Activated naive CD8-positive, alpha-beta T cell treated with anti-CD3 and anti-CD28 coated beads, Interleukin-2, amount 10 ng/mL, durations not matched to agents 7 days and 5 days (primary cell): ENCODE measurements at regions not wholly inside any gene's neighbourhood (a gene's known extent, or its start where the extent isn't known, plus 50 kb on each side); places are given as distances from the start of the nearest gene placed in this dataset.

ENCODE experiments used
- ATAC-seq: fragments of 150-1000 bp; cut with Tn5 transposase; one replicate; pipeline ENCODE4 v1.10.0; 2021; ENCODE audit warnings: low read depth, moderate library complexity
- POLR2A ChIA-PET: fragments of 350-600 bp; sonication (Branson Sonifier 250); formaldehyde crosslinking; loops from one replicate; lab custom pipeline; 2021; ENCODE audit warnings: antibody characterized with exemption; lab: Charles Lee
- DNase-seq: peaks from one replicate; pipeline ENCODE4 v3.0.0; 2021
- H3K27ac Mint-ChIP-seq: one replicate; pipeline ENCODE4 v1.8.0; 2022; ENCODE audit warnings: mild to moderate bottlenecking, mixed read lengths
- H3K27me3 Mint-ChIP-seq: one replicate; pipeline ENCODE4 v1.8.0; 2022; ENCODE audit warnings: mild to moderate bottlenecking, moderate library complexity, mixed read lengths
- H3K36me3 Mint-ChIP-seq: one replicate; pipeline ENCODE4 v1.8.0; 2021; ENCODE audit warnings: mild to moderate bottlenecking, mixed read lengths
- H3K4me1 Mint-ChIP-seq: one replicate; pipeline ENCODE4 v1.8.0; 2021; ENCODE audit warnings: mixed read lengths
- H3K4me3 Mint-ChIP-seq: one replicate; pipeline ENCODE4 v1.8.0; 2022; ENCODE audit warnings: mild to moderate bottlenecking, moderate library complexity, mixed read lengths
- H3K9me3 Mint-ChIP-seq: one replicate; pipeline ENCODE4 v1.8.0; 2021; ENCODE audit warnings: mixed read lengths

DNA sequence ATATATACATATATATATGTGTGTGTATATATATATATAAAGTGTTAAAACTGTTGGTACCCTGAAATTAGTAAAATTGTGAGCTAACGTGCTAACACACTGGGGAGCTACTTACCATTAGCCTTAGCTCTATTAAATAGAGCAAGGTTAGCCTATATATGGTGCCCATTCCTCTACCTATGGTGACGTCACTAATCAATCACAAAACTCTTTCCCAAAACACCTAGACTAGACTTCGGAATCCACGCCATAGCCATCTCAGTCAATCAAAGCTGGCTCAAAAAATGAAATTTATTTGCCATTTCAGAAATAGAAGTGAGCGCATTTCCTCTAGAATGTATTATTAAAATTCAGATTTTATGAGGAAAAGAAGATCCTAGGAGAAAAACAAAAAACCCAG is 229.0 kb upstream of the TENM3 start:
- POLR2A ChIA-PET = no interaction called here
- no peaks in the 10 kb centered on the region for H3K9me3 Mint-ChIP-seq
- no peak overlapping the region for H3K27ac Mint-ChIP-seq
- H3K36me3 Mint-ChIP-seq = no peaks in the 10 kb centered on the region
- ATAC-seq (no peak), DNase-seq (no peak)
- no peak overlapping the region for H3K4me3 Mint-ChIP-seq
- no peaks in the 10 kb centered on the region for H3K4me1 Mint-ChIP-seq
- H3K27me3 Mint-ChIP-seq = no peaks in the 10 kb centered on the region

DNA sequence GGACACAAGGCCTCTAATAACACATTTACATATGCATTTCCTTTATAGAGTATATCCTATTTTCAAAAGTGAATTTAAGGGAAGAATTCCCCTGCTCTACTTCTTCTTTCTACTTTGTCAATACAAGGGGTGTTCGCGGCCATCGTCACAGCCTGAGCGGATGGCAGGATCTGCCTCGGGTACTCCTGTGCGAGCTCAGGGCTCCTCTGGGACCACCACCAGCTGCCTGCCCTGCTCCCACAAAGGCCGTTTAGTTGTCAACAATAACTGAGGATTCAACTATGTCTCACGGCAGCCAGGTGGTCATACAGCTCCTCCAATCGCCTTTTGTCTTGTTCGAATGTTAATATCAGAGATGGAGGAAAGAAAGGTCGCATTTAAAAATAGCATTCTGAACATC is 228.2 kb upstream of the TENM3 start:
- H3K27me3 Mint-ChIP-seq = no peaks in the 10 kb centered on the region
- DNase-seq = no peak
- H3K4me1 Mint-ChIP-seq = no peaks in the 10 kb centered on the region
- H3K9me3 Mint-ChIP-seq = no peaks in the 10 kb centered on the region
- H3K4me3 Mint-ChIP-seq = no peak overlapping the region
- H3K27ac Mint-ChIP-seq = no peak overlapping the region
- POLR2A ChIA-PET = no interaction called here
- ATAC-seq = no peak
- H3K36me3 Mint-ChIP-seq = no peaks in the 10 kb centered on the region

DNA sequence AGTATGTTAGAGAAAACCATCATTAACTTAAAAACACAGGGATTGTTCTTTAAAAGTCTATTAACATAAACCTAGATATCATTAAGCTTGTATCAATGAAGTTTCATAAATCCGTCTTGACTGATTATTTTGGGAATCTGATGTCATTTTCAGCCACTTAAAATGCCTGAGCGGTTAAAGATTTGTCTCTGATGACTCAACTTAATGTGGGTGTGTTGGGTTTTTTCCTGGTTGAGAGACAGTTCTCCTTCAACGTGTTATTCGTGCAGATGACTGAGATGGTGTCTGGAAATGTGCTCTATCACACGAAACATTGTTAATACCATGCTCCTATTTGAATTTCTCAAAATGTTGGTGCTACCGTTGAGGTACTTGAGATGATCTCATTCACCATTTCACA is 227.3 kb upstream of the TENM3 start:
- Mint-ChIP-seq H3K27me3 (no peaks in the 10 kb centered on the region), H3K27ac (no peak overlapping the region), H3K36me3 (no peaks in the 10 kb centered on the region), H3K9me3 (no peaks in the 10 kb centered on the region), H3K4me3 (no peak overlapping the region), H3K4me1 (no peaks in the 10 kb centered on the region)
- ATAC-seq (no peak), DNase-seq (no peak)
- POLR2A ChIA-PET = no interaction called here

DNA sequence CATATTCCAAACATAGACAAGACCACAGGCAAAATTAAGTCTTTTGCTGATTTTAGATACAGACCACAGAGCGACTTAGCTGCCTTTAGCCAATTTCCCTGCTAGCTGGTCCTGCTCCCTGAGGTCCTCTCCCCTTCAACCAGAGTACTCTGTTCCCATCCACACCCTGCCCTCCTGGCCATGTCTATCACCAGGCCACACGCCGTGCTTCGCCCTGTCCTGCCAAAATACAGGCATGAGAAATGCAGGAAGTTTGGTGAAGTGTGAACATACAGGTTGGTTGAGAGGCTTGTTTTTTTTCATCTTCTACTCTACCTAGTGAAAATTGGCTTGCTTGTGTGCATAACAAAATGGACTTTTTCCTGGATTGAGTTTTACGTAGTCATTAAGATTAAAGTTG is 226.2 kb upstream of the TENM3 start:
- POLR2A ChIA-PET = no interaction called here
- Mint-ChIP-seq H3K36me3 (no peaks in the 10 kb centered on the region), H3K27ac (no peak overlapping the region), H3K4me1 (no peaks in the 10 kb centered on the region), H3K27me3 (no peaks in the 10 kb centered on the region), H3K4me3 (no peak overlapping the region), H3K9me3 (no peaks in the 10 kb centered on the region)
- ATAC-seq = no peak
- DNase-seq = no peak

DNA sequence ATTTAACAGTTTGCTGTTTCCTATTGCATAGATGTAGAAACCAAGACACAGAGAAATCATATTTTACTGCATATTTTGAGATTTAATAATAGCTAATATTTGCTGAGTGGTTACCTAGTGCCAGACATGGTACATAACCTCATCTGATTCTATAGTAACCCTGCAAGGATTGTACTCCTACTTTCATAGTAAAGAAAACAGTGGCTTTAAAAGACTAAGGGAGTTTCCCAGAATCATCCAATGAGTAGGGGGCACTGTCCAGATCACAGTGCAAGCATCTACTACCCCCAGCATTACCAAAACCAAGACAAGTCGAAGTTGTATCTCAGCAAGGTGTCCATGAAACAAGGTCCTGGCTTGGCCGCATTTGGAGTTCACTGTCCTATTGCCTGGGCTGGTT is 224.5 kb upstream of the TENM3 start:
- DNase-seq (no peak), ATAC-seq (no peak)
- H3K27ac Mint-ChIP-seq = no peak overlapping the region
- H3K9me3 Mint-ChIP-seq = no peaks in the 10 kb centered on the region
- H3K4me1 Mint-ChIP-seq = no peaks in the 10 kb centered on the region
- no peaks in the 10 kb centered on the region for H3K36me3 Mint-ChIP-seq
- POLR2A ChIA-PET = interaction anchor here (0.7 kb wide), 1 partner anchor 125 kb away, joined by 3 read pairs; no protein-coding TSS in a partner anchor
- H3K27me3 Mint-ChIP-seq = no peaks in the 10 kb centered on the region
- H3K4me3 Mint-ChIP-seq = no peak overlapping the region

DNA sequence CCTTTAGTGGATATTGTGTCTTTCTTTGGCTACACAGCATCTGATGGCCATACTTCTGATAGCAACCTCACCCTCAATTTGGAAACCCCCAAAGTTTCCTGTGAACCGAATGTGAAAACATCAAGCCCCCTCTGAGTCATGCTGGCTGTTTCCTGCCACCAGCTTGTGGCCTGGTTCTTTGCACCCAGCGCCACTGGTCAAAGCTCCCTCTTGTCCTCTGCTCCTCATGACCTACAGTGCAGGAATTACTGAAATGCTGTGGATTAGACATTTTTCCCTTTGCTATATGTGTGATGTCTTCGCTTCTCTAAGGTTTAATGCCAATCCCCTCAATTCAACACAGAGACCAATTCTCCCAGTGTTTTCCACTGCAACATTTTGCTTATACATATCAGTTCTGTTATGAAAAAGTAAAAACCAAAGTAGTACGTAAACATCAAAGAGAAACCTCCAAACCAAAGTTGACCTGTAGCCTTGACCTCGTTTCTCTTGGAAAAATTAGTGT is 224.0 kb upstream of the TENM3 start:
- no peaks in the 10 kb centered on the region for H3K9me3 Mint-ChIP-seq
- no peaks in the 10 kb centered on the region for H3K4me1 Mint-ChIP-seq
- no peak overlapping the region for H3K4me3 Mint-ChIP-seq
- H3K27ac Mint-ChIP-seq = no peak overlapping the region
- no peaks in the 10 kb centered on the region for H3K27me3 Mint-ChIP-seq
- POLR2A ChIA-PET = no interaction called here
- no peaks in the 10 kb centered on the region for H3K36me3 Mint-ChIP-seq
- DNase-seq = no peak
- no peak for ATAC-seq

DNA sequence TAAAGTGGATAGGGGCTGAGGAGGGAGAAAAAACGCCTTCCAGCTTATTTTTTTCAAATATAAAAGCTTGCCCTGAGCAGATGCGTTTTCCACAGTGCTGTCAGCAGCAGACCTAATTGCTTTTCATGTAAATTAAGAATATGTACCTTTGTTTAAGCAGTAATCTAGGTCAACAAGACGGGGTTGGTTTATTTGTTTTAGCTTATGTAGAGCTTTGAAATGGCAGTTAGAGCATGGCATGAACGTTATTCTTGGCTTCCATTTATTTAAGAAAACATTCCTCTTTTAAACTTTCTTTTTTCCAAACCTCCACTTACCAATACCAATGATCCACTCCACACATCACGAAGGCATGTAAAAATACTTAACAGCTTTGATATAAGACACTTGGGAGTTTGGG is 220.3 kb upstream of the TENM3 start:
- POLR2A ChIA-PET = no interaction called here
- DNase-seq (no peak), ATAC-seq (no peak)
- Mint-ChIP-seq H3K27me3 (no peaks in the 10 kb centered on the region), H3K27ac (no peak overlapping the region), H3K36me3 (no peaks in the 10 kb centered on the region), H3K9me3 (peaks cover 2% of the 10 kb centered on the region), H3K4me1 (no peaks in the 10 kb centered on the region), H3K4me3 (no peak overlapping the region)

DNA sequence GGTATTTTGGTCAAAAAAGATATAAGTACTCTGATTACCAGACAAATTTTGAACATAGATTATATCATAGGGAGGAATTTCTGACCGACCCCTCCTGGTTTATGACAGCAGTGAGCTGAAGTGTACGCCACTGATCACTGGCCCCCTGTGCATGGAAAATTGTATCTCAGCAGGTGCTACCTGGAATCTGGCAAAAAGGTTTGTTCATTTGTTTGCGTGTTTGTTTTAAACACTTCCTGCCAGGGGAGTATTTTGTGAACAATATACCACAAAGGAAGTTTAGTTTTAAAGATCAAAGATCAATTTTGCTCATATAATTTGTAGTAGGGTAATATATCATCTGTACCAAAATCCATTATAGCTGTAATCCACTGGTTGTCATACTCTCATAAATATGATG is 219.7 kb upstream of the TENM3 start:
- Mint-ChIP-seq H3K4me3 (no peak overlapping the region), H3K4me1 (no peaks in the 10 kb centered on the region), H3K9me3 (peaks cover 2% of the 10 kb centered on the region), H3K36me3 (no peaks in the 10 kb centered on the region), H3K27me3 (no peaks in the 10 kb centered on the region), H3K27ac (no peak overlapping the region)
- POLR2A ChIA-PET = no interaction called here
- ATAC-seq = no peak
- DNase-seq = no peak

DNA sequence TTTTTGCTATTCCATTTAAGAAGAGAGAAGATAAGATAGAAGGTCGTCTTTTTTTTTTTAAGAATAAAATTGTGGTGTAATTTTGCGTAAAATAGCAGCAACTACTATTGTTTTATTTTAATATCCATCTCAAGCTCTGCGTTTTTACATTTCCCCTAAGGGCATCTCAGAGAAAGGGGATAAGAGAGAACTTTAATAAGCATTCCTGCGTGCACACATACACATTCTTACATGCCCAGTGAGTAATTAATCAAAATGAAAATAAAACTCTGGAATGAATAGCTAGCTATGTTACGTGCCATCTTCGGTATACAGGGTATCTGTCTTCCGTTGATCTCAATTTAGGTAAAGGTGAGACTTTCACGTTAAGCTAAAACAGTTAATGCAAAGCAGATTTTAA is 200.3 kb upstream of the TENM3 start:
- Mint-ChIP-seq H3K4me3 (no peak overlapping the region), H3K4me1 (no peaks in the 10 kb centered on the region), H3K36me3 (no peaks in the 10 kb centered on the region), H3K27me3 (no peaks in the 10 kb centered on the region), H3K27ac (no peak overlapping the region), H3K9me3 (no peaks in the 10 kb centered on the region)
- no peak for DNase-seq
- ATAC-seq = no peak
- POLR2A ChIA-PET = no interaction called here

DNA sequence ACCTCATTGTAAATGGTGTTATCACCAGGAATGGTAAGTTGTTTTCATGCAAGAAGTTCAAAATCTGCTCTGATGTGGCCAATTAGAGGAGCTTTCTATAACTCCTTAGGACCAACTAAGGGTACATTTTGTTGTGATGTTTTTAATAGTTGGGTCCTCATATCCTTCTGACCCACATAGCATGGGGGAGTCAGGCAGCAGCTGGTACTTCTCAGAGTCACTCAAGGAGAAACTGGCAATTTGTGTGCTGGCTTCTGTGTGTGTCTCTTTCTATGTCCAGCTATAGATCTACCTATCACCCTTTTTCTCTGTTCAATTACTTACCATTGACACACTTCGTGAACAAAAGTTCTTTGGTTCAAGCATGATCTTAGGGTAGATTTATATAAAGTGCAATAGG is 194.3 kb upstream of the TENM3 start:
- Mint-ChIP-seq H3K27me3 (no peaks in the 10 kb centered on the region), H3K4me3 (no peak overlapping the region), H3K36me3 (no peaks in the 10 kb centered on the region), H3K4me1 (no peaks in the 10 kb centered on the region), H3K27ac (no peak overlapping the region), H3K9me3 (peaks cover 1% of the 10 kb centered on the region)
- POLR2A ChIA-PET = no interaction called here
- ATAC-seq (no peak), DNase-seq (no peak)

DNA sequence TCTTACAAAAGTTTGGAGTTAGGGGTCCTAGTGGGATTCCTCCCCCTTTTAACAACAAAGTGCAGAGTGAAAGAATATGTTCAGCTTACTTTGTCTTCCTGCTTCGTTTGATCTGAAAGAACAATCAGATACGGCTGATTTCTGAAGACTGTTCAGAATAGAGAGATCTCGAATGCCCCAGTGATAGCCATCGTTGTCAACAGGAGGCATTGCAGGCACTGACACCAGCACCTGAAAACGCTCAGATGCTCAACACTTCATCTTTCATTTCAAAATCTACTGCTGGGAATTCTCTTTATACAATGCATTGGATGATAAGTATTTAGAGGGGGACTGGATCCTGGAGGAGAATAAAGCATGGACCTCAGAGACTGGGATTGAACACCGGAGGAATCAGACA is 186.3 kb upstream of the TENM3 start:
- Mint-ChIP-seq H3K36me3 (no peaks in the 10 kb centered on the region), H3K27me3 (no peaks in the 10 kb centered on the region), H3K4me3 (no peak overlapping the region), H3K4me1 (no peaks in the 10 kb centered on the region), H3K9me3 (no peaks in the 10 kb centered on the region), H3K27ac (no peak overlapping the region)
- ATAC-seq = no peak
- POLR2A ChIA-PET = no interaction called here
- no peak for DNase-seq

DNA sequence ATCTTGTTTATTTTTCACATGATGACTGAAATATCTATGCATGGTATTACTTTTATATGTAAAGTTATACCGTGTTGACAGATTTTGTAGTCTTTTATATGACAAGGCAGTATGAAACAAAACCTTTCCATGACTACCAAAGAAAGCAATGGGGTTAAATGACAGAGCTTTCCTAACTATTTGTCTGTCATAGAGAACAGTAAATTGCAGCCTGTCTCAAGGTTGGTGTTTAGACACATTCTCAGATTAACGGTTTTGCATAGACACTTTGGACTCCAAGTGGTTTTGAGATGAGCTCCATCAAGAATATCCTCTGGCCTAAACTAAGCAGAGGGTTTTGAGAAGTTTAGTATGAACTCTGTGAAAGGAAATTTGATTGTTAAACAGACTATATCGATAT is 180.7 kb upstream of the TENM3 start:
- H3K27me3 Mint-ChIP-seq = no peaks in the 10 kb centered on the region
- no peak overlapping the region for H3K4me3 Mint-ChIP-seq
- ATAC-seq = no peak
- H3K36me3 Mint-ChIP-seq = no peaks in the 10 kb centered on the region
- POLR2A ChIA-PET = no interaction called here
- no peak overlapping the region for H3K27ac Mint-ChIP-seq
- peaks cover 2% of the 10 kb centered on the region for H3K9me3 Mint-ChIP-seq
- DNase-seq = no peak
- no peaks in the 10 kb centered on the region for H3K4me1 Mint-ChIP-seq

DNA sequence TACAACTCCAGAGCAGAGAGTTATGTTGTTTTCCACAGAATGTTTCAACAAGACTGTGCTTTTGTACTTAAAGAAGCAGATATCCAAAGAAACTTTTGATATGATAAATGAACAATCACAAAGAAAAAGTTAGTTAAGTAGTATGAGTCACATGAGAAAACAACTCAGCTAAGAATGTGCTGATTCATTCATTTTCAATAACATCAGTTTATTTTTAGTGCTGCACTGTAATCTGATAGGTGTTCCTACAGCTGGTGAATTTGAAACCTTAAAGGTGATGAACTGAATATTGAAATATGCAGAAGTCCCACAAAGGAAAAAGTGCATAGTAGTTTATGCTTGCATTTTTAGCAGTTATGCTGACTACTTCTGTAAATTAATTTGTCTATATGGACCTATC is 180.3 kb upstream of the TENM3 start:
- no peaks in the 10 kb centered on the region for H3K27me3 Mint-ChIP-seq
- no peak for DNase-seq
- ATAC-seq = no peak
- peaks cover 2% of the 10 kb centered on the region for H3K9me3 Mint-ChIP-seq
- no peaks in the 10 kb centered on the region for H3K36me3 Mint-ChIP-seq
- POLR2A ChIA-PET = no interaction called here
- no peaks in the 10 kb centered on the region for H3K4me1 Mint-ChIP-seq
- H3K4me3 Mint-ChIP-seq = no peak overlapping the region
- H3K27ac Mint-ChIP-seq = no peak overlapping the region

DNA sequence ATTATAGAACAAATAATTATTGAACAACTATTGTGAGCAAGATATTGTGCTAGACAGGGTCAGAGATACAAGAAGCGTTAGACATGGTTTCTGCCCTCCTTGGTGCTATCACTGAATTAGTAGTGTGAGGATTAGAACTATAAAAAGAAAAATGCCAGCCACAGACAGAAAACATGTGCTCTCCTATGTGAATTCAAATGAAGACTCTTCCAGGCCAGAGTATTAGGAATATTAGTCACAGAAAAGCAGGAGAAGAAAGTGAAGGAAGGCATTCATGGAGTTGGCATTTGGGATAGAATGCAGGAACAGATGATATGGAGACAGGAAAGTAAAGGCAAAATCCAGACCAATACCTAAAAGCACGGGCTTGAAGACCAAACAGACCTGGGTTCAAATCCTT is 179.6 kb upstream of the TENM3 start:
- POLR2A ChIA-PET = no interaction called here
- Mint-ChIP-seq H3K9me3 (peaks cover 2% of the 10 kb centered on the region), H3K4me1 (no peaks in the 10 kb centered on the region), H3K4me3 (no peak overlapping the region), H3K27ac (no peak overlapping the region), H3K27me3 (no peaks in the 10 kb centered on the region), H3K36me3 (no peaks in the 10 kb centered on the region)
- ATAC-seq (no peak), DNase-seq (no peak)

DNA sequence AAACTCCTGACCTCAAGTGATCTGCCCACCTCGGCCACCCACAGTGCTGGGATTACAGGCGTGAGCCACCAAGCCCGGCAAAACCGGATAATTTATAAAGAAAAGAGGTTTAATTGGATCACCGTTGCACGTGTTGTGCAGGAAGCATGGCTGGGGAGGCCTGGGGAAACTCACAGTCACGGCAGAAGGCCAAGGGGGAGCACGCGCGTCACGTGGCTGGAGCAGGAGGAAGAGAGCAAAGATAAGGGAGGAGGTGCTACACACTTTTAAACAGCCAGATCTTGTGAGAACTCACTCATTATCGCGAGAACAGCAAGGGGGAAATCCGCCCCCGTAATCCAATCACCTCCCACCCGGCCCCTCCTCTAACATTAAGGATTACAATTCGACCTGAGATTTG is 177.9 kb upstream of the TENM3 start:
- Mint-ChIP-seq H3K9me3 (peaks cover 2% of the 10 kb centered on the region), H3K36me3 (no peaks in the 10 kb centered on the region), H3K27me3 (no peaks in the 10 kb centered on the region), H3K4me1 (no peaks in the 10 kb centered on the region), H3K27ac (no peak overlapping the region), H3K4me3 (no peak overlapping the region)
- ATAC-seq (no peak), DNase-seq (no peak)
- POLR2A ChIA-PET = no interaction called here
